Endodermal cell (in vitro differentiated cells): ENCODE measurements at regions not wholly inside any gene's neighbourhood (a gene's known extent, or its start where the extent isn't known, plus 50 kb on each side); places are given as distances from the start of the nearest gene placed in this dataset.
A peak's percentile ranks its signal among the peaks of the same experiment; 100 is the strongest.

Source experiments
- DNase-seq: peaks from one replicate; pipeline ENCODE4 v3.0.0-alpha.2; 2017
- H3K27ac ChIP-seq: 2 replicates; pipeline ENCODE4 v1.5.1; 2013; ENCODE audit warnings: mild to moderate bottlenecking, low read depth, low read length, moderate library complexity
- H3K27me3 ChIP-seq: 2 replicates; pipeline ENCODE4 v1.6.1; 2013; ENCODE audit warnings: mild to moderate bottlenecking, low read length, moderate library complexity; ENCODE audit not compliant: insufficient read depth, control insufficient read depth, poor library complexity, severe bottlenecking
- H3K36me3 ChIP-seq: 2 replicates; pipeline ENCODE4 v1.7.0; 2013; ENCODE audit warnings: mild to moderate bottlenecking, low read length, moderate library complexity; ENCODE audit not compliant: control insufficient read depth, insufficient read depth
- H3K4me1 ChIP-seq: one replicate; pipeline ENCODE4 v1.7.0; 2013; ENCODE audit warnings: low read length; ENCODE audit not compliant: control insufficient read depth, insufficient read depth
- H3K4me3 ChIP-seq: 2 replicates; pipeline ENCODE4 v1.5.1; 2013; ENCODE audit warnings: mild to moderate bottlenecking, low read length, moderate library complexity
- H3K9ac ChIP-seq: 2 replicates; pipeline ENCODE4 v1.6.1; 2013; ENCODE audit warnings: mild to moderate bottlenecking, low read length, moderate library complexity; ENCODE audit not compliant: poor library complexity, severe bottlenecking; ENCODE audit errors: extremely low read depth
- H3K9me3 ChIP-seq: 2 replicates; pipeline ENCODE4 v1.6.1; 2013; ENCODE audit warnings: mild to moderate bottlenecking, low read length, moderate library complexity; ENCODE audit not compliant: control insufficient read depth
- H3K27ac Mint-ChIP-seq: 2 replicates; pipeline ENCODE4 v1.8.0; 2020; ENCODE audit warnings: mixed read lengths
- H3K27me3 Mint-ChIP-seq: 2 replicates; pipeline ENCODE4 v1.8.0; 2021; ENCODE audit warnings: mild to moderate bottlenecking, mixed read lengths; ENCODE audit not compliant: insufficient read depth
- H3K36me3 Mint-ChIP-seq: 2 replicates; pipeline ENCODE4 v1.8.0; 2020; ENCODE audit warnings: low read depth, mixed read lengths
- H3K4me1 Mint-ChIP-seq: 2 replicates; pipeline ENCODE4 v1.8.0; 2020; ENCODE audit warnings: mixed read lengths
- H3K4me3 Mint-ChIP-seq: 2 replicates; pipeline ENCODE4 v1.8.0; 2020; ENCODE audit warnings: mild to moderate bottlenecking, moderate library complexity, mixed read lengths
- H3K9me3 Mint-ChIP-seq: 2 replicates; pipeline ENCODE4 v1.8.0; 2020; ENCODE audit warnings: mild to moderate bottlenecking, mixed read lengths
- CTCF ChIP-seq: fragments of 200-600 bp; sonication (generic); conservative IDR thresholded peaks from 2 replicates; pipeline ENCODE4 v1.5.0; 2021; ENCODE audit warnings: antibody characterized with exemption, mild to moderate bottlenecking
- WGBS, 2 experiments: methylation state at CpG; one replicate each; pipeline versions ENCODE4 v1.1.5 to v1.1.7; 2013; ENCODE audit warnings: missing lambda C conversion rate in 2 of 2, mixed read lengths in 1 of 2; ENCODE audit not compliant: insufficient coverage in 1 of 2, insufficient read length in 1 of 2; 5-methylcytosine and 5-hydroxymethylcytosine counted together

- no peak overlapping the region for H3K9ac ChIP-seq
- no peaks in the 10 kb centered on the region for H3K36me3 ChIP-seq
- no peaks in the 10 kb centered on the region for H3K9me3 Mint-ChIP-seq
- 25 to 48% methylated on average over 1 of the region's 1 CpG for WGBS, 2 experiments
- DNase-seq: no peak
- H3K27me3 ChIP-seq: no peaks in the 10 kb centered on the region
- no peak overlapping the region for H3K4me3 ChIP-seq
- H3K27me3 Mint-ChIP-seq: no peaks in the 10 kb centered on the region
- no peak for TF ChIP-seq CTCF
- no peak overlapping the region for H3K27ac Mint-ChIP-seq
- H3K4me1 ChIP-seq: no peaks in the 10 kb centered on the region
- no peaks in the 10 kb centered on the region for H3K9me3 ChIP-seq
- H3K4me1 Mint-ChIP-seq: no peaks in the 10 kb centered on the region
- no peak overlapping the region for H3K27ac ChIP-seq
- no peaks in the 10 kb centered on the region for H3K36me3 Mint-ChIP-seq
- H3K4me3 Mint-ChIP-seq: no peak overlapping the region
Measured at GRCh38 chr5:56382896-56383295, 149.8 kb upstream of the ANKRD55 start.

- no peaks in the 10 kb centered on the region for H3K27me3 ChIP-seq
- no peak overlapping the region for H3K4me3 Mint-ChIP-seq
Measured at GRCh38 chr5:56377573-56377972, 144.4 kb upstream of the ANKRD55 start.

GRCh38 chr5:56376128-56376527 lies 143.0 kb upstream of the ANKRD55 start:
- Mint-ChIP-seq H3K36me3 (no peaks in the 10 kb centered on the region), H3K4me1 (no peaks in the 10 kb centered on the region), H3K4me3 (no peak overlapping the region), H3K27ac (no peak overlapping the region), H3K9me3 (peaks cover 43% of the 10 kb centered on the region), H3K27me3 (no peaks in the 10 kb centered on the region)
- no peaks in the 10 kb centered on the region for H3K27me3 ChIP-seq
- H3K4me3 ChIP-seq: peak overlapping the region; percentile 4
- no peak overlapping the region for H3K27ac ChIP-seq
- H3K36me3 ChIP-seq: no peaks in the 10 kb centered on the region
- 88 to 100% methylated on average over 2 of the region's 2 CpGs for WGBS, 2 experiments
- H3K4me1 ChIP-seq: no peaks in the 10 kb centered on the region
- DNase-seq: no peak
- H3K9ac ChIP-seq: no peak overlapping the region
- peaks cover 35% of the 10 kb centered on the region for H3K9me3 ChIP-seq
- TF ChIP-seq CTCF: no peak

More at GRCh38 chr5:56377573-56377972, 144.4 kb upstream of the ANKRD55 start:
- no peak overlapping the region for H3K27ac Mint-ChIP-seq
- Histone ChIP-seq H3K9ac (no peak overlapping the region), H3K4me3 (no peak overlapping the region), H3K36me3 (no peaks in the 10 kb centered on the region), H3K9me3 (peaks cover 28% of the 10 kb centered on the region), H3K4me1 (no peaks in the 10 kb centered on the region), H3K27ac (no peak overlapping the region)
- peaks cover 30% of the 10 kb centered on the region for H3K9me3 Mint-ChIP-seq
- no peaks in the 10 kb centered on the region for H3K27me3 Mint-ChIP-seq
- no peaks in the 10 kb centered on the region for H3K4me1 Mint-ChIP-seq
- TF ChIP-seq CTCF: no peak
- DNase-seq: no peak
- no peaks in the 10 kb centered on the region for H3K36me3 Mint-ChIP-seq
